GM23338 (cell line): ENCODE measurements at regions not wholly inside any gene's neighbourhood (a gene's known extent, or its start where the extent isn't known, plus 50 kb on each side); places are given as distances from the start of the nearest gene placed in this dataset.

Experiments
- CREB1 ChIP-seq: fragments of 250-450 bp; sonication (Bioruptor Pico); IDR thresholded peaks from 2 replicates; pipeline ENCODE4 v1.5.0; 2020; ENCODE audit warnings: low read depth, mild to moderate bottlenecking, moderate library complexity
- EZH2 ChIP-seq: fragments of 200-600 bp; sonication (generic); IDR thresholded peaks from one replicate; pipeline ENCODE4 v1.8.0; 2017; ENCODE audit warnings: antibody characterized with exemption, mild to moderate bottlenecking, low read depth; ENCODE audit not compliant: unreplicated experiment
- EZH2phosphoT487 ChIP-seq: fragments of 200-600 bp; sonication (generic); IDR thresholded peaks from one replicate; pipeline ENCODE4 v1.8.1; 2018; ENCODE audit warnings: antibody characterized with exemption; ENCODE audit not compliant: unreplicated experiment
- JUNB ChIP-seq: IDR thresholded peaks from one replicate; pipeline ENCODE4 v1.6.1; 2016; ENCODE audit warnings: antibody characterized with exemption; ENCODE audit not compliant: unreplicated experiment
- POLR2AphosphoS5 ChIP-seq: IDR thresholded peaks from 2 replicates; pipeline ENCODE4 v1.6.1; 2016; ENCODE audit warnings: antibody characterized with exemption, low read depth
- ZNF114 ChIP-seq: fragments of 250-450 bp; sonication (Bioruptor Pico); IDR thresholded peaks from 2 replicates; pipeline ENCODE4 v1.5.0; 2020; ENCODE audit warnings: mild to moderate bottlenecking, moderate library complexity
- TF ChIP-seq, protein P1 (sequence below), 2 experiments: fragments of 200-600 bp in 1 of 2; sonication (generic) in 1 of 2; conservative IDR thresholded peaks; 2 replicates each; pipeline versions ENCODE4 v1.5.1 to v1.6.1; 2016 to 2017; ENCODE audit warnings: antibody characterized with exemption in 2 of 2, low read depth in 2 of 2, mild to moderate bottlenecking in 2 of 2, moderate library complexity in 1 of 2
- TF ChIP-seq, protein P2 (sequence below): IDR thresholded peaks from one replicate; pipeline ENCODE4 v1.6.1; 2018; ENCODE audit warnings: antibody characterized with exemption; ENCODE audit not compliant: unreplicated experiment

DNA sequence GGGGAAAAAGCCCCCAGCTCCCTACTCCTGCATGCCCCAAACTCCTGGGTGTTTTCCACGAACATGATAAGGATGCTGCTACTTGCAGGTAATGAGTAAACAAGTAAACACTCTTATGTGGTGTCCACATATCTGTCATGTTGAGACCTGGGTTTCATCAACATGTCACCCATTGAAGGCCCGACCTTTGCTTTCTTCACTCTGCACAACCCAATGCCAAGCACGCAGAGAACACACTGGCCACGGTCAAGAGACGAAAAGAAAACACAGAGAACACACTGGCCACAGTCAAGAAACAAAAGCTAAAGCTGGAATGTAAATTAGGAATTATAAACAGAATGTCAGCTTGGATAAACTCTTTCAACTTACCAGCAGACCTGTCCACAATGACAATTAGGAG is 143.1 kb downstream of the TTC32 start:
- no peak for TF ChIP-seq POLR2AphosphoS5
- no peak for TF ChIP-seq EZH2
- TF ChIP-seq, protein P1, sequence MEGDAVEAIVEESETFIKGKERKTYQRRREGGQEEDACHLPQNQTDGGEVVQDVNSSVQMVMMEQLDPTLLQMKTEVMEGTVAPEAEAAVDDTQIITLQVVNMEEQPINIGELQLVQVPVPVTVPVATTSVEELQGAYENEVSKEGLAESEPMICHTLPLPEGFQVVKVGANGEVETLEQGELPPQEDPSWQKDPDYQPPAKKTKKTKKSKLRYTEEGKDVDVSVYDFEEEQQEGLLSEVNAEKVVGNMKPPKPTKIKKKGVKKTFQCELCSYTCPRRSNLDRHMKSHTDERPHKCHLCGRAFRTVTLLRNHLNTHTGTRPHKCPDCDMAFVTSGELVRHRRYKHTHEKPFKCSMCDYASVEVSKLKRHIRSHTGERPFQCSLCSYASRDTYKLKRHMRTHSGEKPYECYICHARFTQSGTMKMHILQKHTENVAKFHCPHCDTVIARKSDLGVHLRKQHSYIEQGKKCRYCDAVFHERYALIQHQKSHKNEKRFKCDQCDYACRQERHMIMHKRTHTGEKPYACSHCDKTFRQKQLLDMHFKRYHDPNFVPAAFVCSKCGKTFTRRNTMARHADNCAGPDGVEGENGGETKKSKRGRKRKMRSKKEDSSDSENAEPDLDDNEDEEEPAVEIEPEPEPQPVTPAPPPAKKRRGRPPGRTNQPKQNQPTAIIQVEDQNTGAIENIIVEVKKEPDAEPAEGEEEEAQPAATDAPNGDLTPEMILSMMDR (conservative IDR thresholded peaks at IDR 0.05; ENCODE audit: low read depth in 2 of 2), result no peak
- no peak for TF ChIP-seq CREB1 (CRISPR knock-in tag)
- TF ChIP-seq, protein P2, sequence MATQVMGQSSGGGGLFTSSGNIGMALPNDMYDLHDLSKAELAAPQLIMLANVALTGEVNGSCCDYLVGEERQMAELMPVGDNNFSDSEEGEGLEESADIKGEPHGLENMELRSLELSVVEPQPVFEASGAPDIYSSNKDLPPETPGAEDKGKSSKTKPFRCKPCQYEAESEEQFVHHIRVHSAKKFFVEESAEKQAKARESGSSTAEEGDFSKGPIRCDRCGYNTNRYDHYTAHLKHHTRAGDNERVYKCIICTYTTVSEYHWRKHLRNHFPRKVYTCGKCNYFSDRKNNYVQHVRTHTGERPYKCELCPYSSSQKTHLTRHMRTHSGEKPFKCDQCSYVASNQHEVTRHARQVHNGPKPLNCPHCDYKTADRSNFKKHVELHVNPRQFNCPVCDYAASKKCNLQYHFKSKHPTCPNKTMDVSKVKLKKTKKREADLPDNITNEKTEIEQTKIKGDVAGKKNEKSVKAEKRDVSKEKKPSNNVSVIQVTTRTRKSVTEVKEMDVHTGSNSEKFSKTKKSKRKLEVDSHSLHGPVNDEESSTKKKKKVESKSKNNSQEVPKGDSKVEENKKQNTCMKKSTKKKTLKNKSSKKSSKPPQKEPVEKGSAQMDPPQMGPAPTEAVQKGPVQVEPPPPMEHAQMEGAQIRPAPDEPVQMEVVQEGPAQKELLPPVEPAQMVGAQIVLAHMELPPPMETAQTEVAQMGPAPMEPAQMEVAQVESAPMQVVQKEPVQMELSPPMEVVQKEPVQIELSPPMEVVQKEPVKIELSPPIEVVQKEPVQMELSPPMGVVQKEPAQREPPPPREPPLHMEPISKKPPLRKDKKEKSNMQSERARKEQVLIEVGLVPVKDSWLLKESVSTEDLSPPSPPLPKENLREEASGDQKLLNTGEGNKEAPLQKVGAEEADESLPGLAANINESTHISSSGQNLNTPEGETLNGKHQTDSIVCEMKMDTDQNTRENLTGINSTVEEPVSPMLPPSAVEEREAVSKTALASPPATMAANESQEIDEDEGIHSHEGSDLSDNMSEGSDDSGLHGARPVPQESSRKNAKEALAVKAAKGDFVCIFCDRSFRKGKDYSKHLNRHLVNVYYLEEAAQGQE, result no peak
- no peak for TF ChIP-seq ZNF114 (CRISPR knock-in tag)
- TF ChIP-seq JUNB, result no peak
- TF ChIP-seq EZH2phosphoT487, result no peak
